HepG2 (cell line): ENCODE measurements at regions not wholly inside any gene's neighbourhood (a gene's known extent, or its start where the extent isn't known, plus 50 kb on each side); places are given as distances from the start of the nearest gene placed in this dataset.

ENCODE experiments used
- ATAC-seq: fragments of 200-7000 bp; cut with Tn5 transposase; 3 replicates; pipeline ENCODE4 v1.9.1; 2020; ENCODE audit warnings: mild to moderate bottlenecking, moderate library complexity
- BruUV-seq: library from RNA; stranded (reverse); fragments of 400-500 nt; replicated peaks from 2 replicates; lab custom pipeline; 2021; lab: Mats Ljungman, UMichigan
- CTCF ChIA-PET: fragments of 300-600 bp; formaldehyde crosslinking; extraction: SDS; loops from one replicate; lab custom pipeline; 2021; ENCODE audit warnings: low total read pairs, inconsistent platforms, low intra/inter-chr PET ratio; lab: Yijun Ruan, JAX
- POLR2A ChIA-PET: fragments of 350-600 bp; sonication (Branson Sonifier 250); formaldehyde crosslinking; loops from one replicate; lab custom pipeline; 2020; ENCODE audit warnings: antibody characterized with exemption, inconsistent platforms; lab: Yijun Ruan, JAX
- DNase-seq: peaks from one replicate; pipeline ENCODE4 v3.0.0-alpha.2; 2015; ENCODE audit warnings: low spot score
- FAIRE-seq: peaks from 3 replicates; lab custom pipeline; 2011; peaks lifted over from hg19 to GRCh38; lab: Jason Lieb, UNC
- H2AFZ ChIP-seq: one replicate; pipeline ENCODE4 v1.6.1; 2011; ENCODE audit warnings: low read length, inconsistent platforms
- H3K27ac ChIP-seq: fragments of 300-600 bp; 3 replicates; pipeline ENCODE4 v1.8.0; 2011; ENCODE audit warnings: mixed run types, mild to moderate bottlenecking, mixed read lengths, low read length, inconsistent platforms; ENCODE audit not compliant: insufficient read depth; ENCODE audit errors: extremely low read length
- H3K27me3 ChIP-seq, 2 experiments: fragments of 200-600 bp in 1 of 2; 2 replicates in 1 of 2; 3 replicates in 1 of 2; pipeline versions ENCODE4 v1.6.0 to v1.8.0; 2011; ENCODE audit warnings: low read length in 2 of 2, mild to moderate bottlenecking in 2 of 2, moderate library complexity in 2 of 2, inconsistent platforms in 1 of 2; ENCODE audit not compliant: insufficient read depth in 2 of 2, control insufficient read depth in 1 of 2
- H3K36me3 ChIP-seq, 2 experiments: fragments of 200-600 bp in 1 of 2; replicated peaks in 1 of 2; 2 replicates in 1 of 2; 3 replicates in 1 of 2; pipeline versions ENCODE4 v1.5.1 to v1.8.0; 2011; ENCODE audit warnings: low read length in 2 of 2, inconsistent platforms in 1 of 2; ENCODE audit not compliant: insufficient read depth in 2 of 2, control insufficient read depth in 1 of 2
- H3K4me1 ChIP-seq: 2 replicates; pipeline ENCODE4 v1.5.1; 2012; ENCODE audit warnings: low read length, inconsistent platforms; ENCODE audit not compliant: insufficient read depth
- H3K4me2 ChIP-seq: 2 replicates; pipeline ENCODE4 v1.6.0; 2011; ENCODE audit warnings: low read depth, low read length, inconsistent platforms
- H3K4me3 ChIP-seq, 3 experiments: fragments of 200-600 bp in 1 of 3; sonication (generic), shearing (Covaris generic) in 1 of 3; replicated peaks in 1 of 3; 2 replicates each; pipeline ENCODE4 v1.5.1; 2011 to 2016; ENCODE audit warnings: low read length in 3 of 3, inconsistent platforms in 2 of 3, low read depth in 2 of 3, mild to moderate bottlenecking in 2 of 3, control low read depth in 1 of 3, mixed read lengths in 1 of 3; ENCODE audit not compliant: insufficient read depth in 1 of 3
- H3K79me2 ChIP-seq: one replicate; pipeline ENCODE4 v1.6.1; 2011; ENCODE audit warnings: low read length, inconsistent platforms; ENCODE audit not compliant: insufficient read depth
- H3K9ac ChIP-seq: 2 replicates; pipeline ENCODE4 v1.6.0; 2011; ENCODE audit warnings: mild to moderate bottlenecking, low read depth, low read length, inconsistent platforms; ENCODE audit not compliant: insufficient read depth
- H3K9me3 ChIP-seq: 2 replicates; pipeline ENCODE4 v1.5.1; 2012; ENCODE audit warnings: mild to moderate bottlenecking, low read length
- H4K20me1 ChIP-seq: 2 replicates; pipeline ENCODE4 v1.6.0; 2011; ENCODE audit warnings: inconsistent platforms, mild to moderate bottlenecking, low read length, moderate library complexity; ENCODE audit not compliant: insufficient read depth
- CSRNP1 ChIP-seq: sonication (generic); formaldehyde crosslinking; IDR thresholded peaks from 2 replicates; pipeline ENCODE4 v1.8.1; 2023; ENCODE audit warnings: mild to moderate bottlenecking, missing genetic modification reagents
- EP300 ChIP-seq, 3 experiments: sonication (generic) in 1 of 3; formaldehyde crosslinking in 1 of 3; IDR thresholded peaks; 2 replicates each; pipeline versions ENCODE4 v1.5.1 to v1.6.1; 2011 to 2020; ENCODE audit warnings: low read depth in 2 of 3, low read length in 2 of 3, borderline replicate concordance in 1 of 3, improper control_type of control experiment in 1 of 3, mild to moderate bottlenecking in 1 of 3, missing genetic modification reagents in 1 of 3, moderate library complexity in 1 of 3
- GABPA ChIP-seq, 2 experiments: IDR thresholded peaks; 2 replicates each; pipeline ENCODE4 v1.6.1; 2011 to 2016; ENCODE audit warnings: low read depth in 2 of 2, low read length in 1 of 2, missing biosample characterization in 1 of 2, missing genetic modification characterization in 1 of 2
- HOXA7 ChIP-seq: sonication (generic); formaldehyde crosslinking; IDR thresholded peaks from 2 replicates; pipeline ENCODE4 v1.8.1; 2022; ENCODE audit warnings: mild to moderate bottlenecking, missing genetic modification reagents, moderate library complexity
- MNT ChIP-seq: fragments of 450-650 bp; IDR thresholded peaks from 2 replicates; pipeline ENCODE4 v1.6.1; 2016
- PLSCR1 ChIP-seq: sonication (generic); formaldehyde crosslinking; IDR thresholded peaks from 2 replicates; pipeline ENCODE4 v1.5.0; 2020; ENCODE audit warnings: missing genetic modification reagents, mild to moderate bottlenecking, borderline replicate concordance
- RFXANK ChIP-seq: IDR thresholded peaks from 2 replicates; pipeline ENCODE4 v1.6.1; 2016
- TAF15 ChIP-seq: fragments of 200-400 bp; formaldehyde crosslinking; IDR thresholded peaks from one replicate; pipeline ENCODE4 v1.6.1; 2018; ENCODE audit warnings: mild to moderate bottlenecking, low read depth, low read length; ENCODE audit not compliant: poor library complexity, severe bottlenecking
- TFAP4 ChIP-seq: sonication (generic); IDR thresholded peaks from 2 replicates; pipeline ENCODE4 v1.6.1; 2016; ENCODE audit warnings: low read depth, borderline replicate concordance
- TFE3 ChIP-seq: IDR thresholded peaks from 2 replicates; pipeline ENCODE4 v1.6.1; 2016
- U2AF2 ChIP-seq: fragments of 200-400 bp; formaldehyde crosslinking; IDR thresholded peaks from 2 replicates; pipeline ENCODE4 v1.6.1; 2017; ENCODE audit warnings: low read depth, mild to moderate bottlenecking, low read length
- ZNF10 ChIP-seq: sonication (generic); formaldehyde crosslinking; IDR thresholded peaks from 2 replicates; pipeline ENCODE4 v1.4.0; 2020; ENCODE audit warnings: mild to moderate bottlenecking, low read depth, missing genetic modification reagents, borderline replicate concordance
- ZNF562 ChIP-seq: sonication (generic); formaldehyde crosslinking; IDR thresholded peaks from 2 replicates; pipeline ENCODE4 v1.8.0; 2022; ENCODE audit warnings: missing genetic modification reagents, borderline replicate concordance
- ZUFSP ChIP-seq: sonication (generic); formaldehyde crosslinking; IDR thresholded peaks from 2 replicates; pipeline ENCODE4 v1.9.0; 2021; ENCODE audit warnings: missing genetic modification reagents, mild to moderate bottlenecking, borderline replicate concordance
- WGBS: methylation state at CpG from one replicate; pipeline ENCODE4 v1.1.6; 2017; ENCODE audit warnings: low lambda C conversion rate; 5-methylcytosine and 5-hydroxymethylcytosine counted together
- in situ Hi-C: cut with HindIII; loops from 2 replicates; pipeline ENCODE4 v1.10.0; 2017; ENCODE audit warnings: low pct_unique_long_range_greater_than_20kb; ENCODE audit not compliant: extremely low pct_ligation_motif_present
- intact Hi-C: fragments of 100-400 bp; cut with micrococcal nuclease; formaldehyde crosslinking; loops from one replicate; pipeline ENCODE4 v1.10.0; 2022; ENCODE audit not compliant: unreplicated experiment

GRCh38 chr2:75324141-75324540 is 124.8 kb upstream of the TACR1 start (continued):
- TF ChIP-seq ZUFSP (CRISPR knock-in tag) (no peak), TFAP4 (no peak)

GRCh38 chr2:75321599-75321922 is 122.2 kb upstream of the TACR1 start:
- Histone ChIP-seq H3K27me3 (peaks cover 0 to 9% of the 10 kb centered on the region in 2 experiments; a peak in 3 of 5 replicates), H4K20me1 (no peaks in the 10 kb centered on the region), H3K79me2 (no peaks in the 10 kb centered on the region), H3K9ac (no peak overlapping the region), H3K9me3 (no peaks in the 10 kb centered on the region), H3K36me3 (no peaks in the 10 kb centered on the region), H3K4me1 (no peaks in the 10 kb centered on the region), H3K4me2 (no peak overlapping the region), H2AFZ (no peak overlapping the region), H3K27ac (no peak overlapping the region), H3K4me3 (no peak overlapping the region)
- POLR2A ChIA-PET, result no interaction called here
- ATAC-seq (peak; percentile 27; the same call in 1 of the 3 replicates), DNase-seq (no peak), FAIRE-seq (no peak)
- in situ Hi-C loops, result no loop called here
- intact Hi-C loops, result no loop called here
- no TSS peak for BruUV-seq
- CTCF ChIA-PET, result no interaction called here
- 5% methylated on average over 2 of the region's 2 CpGs for WGBS
- TF ChIP-seq GABPA (IDR thresholded peaks at IDR 0.05; ENCODE audit: low read depth, low read length) (no peak), GABPA (CRISPR knock-in tag; IDR thresholded peaks at IDR 0.05; ENCODE audit: low read depth) (no peak), ZNF10 (CRISPR knock-in tag) (no peak), CSRNP1 (CRISPR knock-in tag) (no peak), MNT (no peak), TFE3 (no peak), PLSCR1 (no peak), RFXANK (CRISPR knock-in tag) (no peak), TAF15 (no peak), HOXA7 (CRISPR knock-in tag) (no peak), EP300 (IDR thresholded peaks at IDR 0.05; ENCODE audit: low read depth in 2 of 2, low read length in 2 of 2) (no peak), EP300 (CRISPR knock-in tag; IDR thresholded peaks at IDR 0.05; ENCODE audit: borderline replicate concordance) (no peak), ZNF562 (CRISPR knock-in tag) (no peak), U2AF2 (no peak)
